Mesothelial cell of epicardium (in vitro differentiated cells): ENCODE measurements at regions not wholly inside any gene's neighbourhood (a gene's known extent, or its start where the extent isn't known, plus 50 kb on each side); places are given as distances from the start of the nearest gene placed in this dataset.

ENCODE experiments used
- DNase-seq, 2 experiments: peaks; one replicate each; pipeline ENCODE4 v3.0.0; 2021; ENCODE audit warnings: low spot score in 2 of 2; ENCODE audit not compliant: unreplicated experiment in 2 of 2
- H3K27ac Mint-ChIP-seq: 2 replicates; pipeline ENCODE4 v1.8.0; 2021; ENCODE audit warnings: mixed read lengths
- H3K27me3 Mint-ChIP-seq: 2 replicates; pipeline ENCODE4 v1.8.0; 2021; ENCODE audit warnings: low read depth, mixed read lengths
- H3K36me3 Mint-ChIP-seq: 2 replicates; pipeline ENCODE4 v1.8.0; 2021; ENCODE audit warnings: mixed read lengths
- H3K4me1 Mint-ChIP-seq: 2 replicates; pipeline ENCODE4 v1.8.0; 2021; ENCODE audit warnings: mixed read lengths
- H3K4me3 Mint-ChIP-seq: 2 replicates; pipeline ENCODE4 v1.8.0; 2021; ENCODE audit warnings: mild to moderate bottlenecking, moderate library complexity, mixed read lengths
- H3K9me3 Mint-ChIP-seq: 2 replicates; pipeline ENCODE4 v1.8.0; 2021; ENCODE audit warnings: mixed read lengths
- CTCF ChIP-seq: fragments of 200-600 bp; sonication (generic); IDR thresholded peaks from one replicate; pipeline ENCODE4 v1.5.0; 2021; ENCODE audit warnings: antibody characterized with exemption; ENCODE audit not compliant: unreplicated experiment

- no peak for DNase-seq
- H3K4me1 Mint-ChIP-seq = peaks cover 4% of the 10 kb centered on the region
- H3K4me3 Mint-ChIP-seq = no peak overlapping the region
- no peak overlapping the region for H3K27ac Mint-ChIP-seq
- H3K9me3 Mint-ChIP-seq = no peaks in the 10 kb centered on the region
- H3K36me3 Mint-ChIP-seq = no peaks in the 10 kb centered on the region
- no peak for TF ChIP-seq CTCF
- peaks cover 10% of the 10 kb centered on the region for H3K27me3 Mint-ChIP-seq
Measured at GRCh38 chr15:97162805-97163495, 797.6 kb upstream of the ARRDC4 start.

- no peaks in the 10 kb centered on the region for H3K36me3 Mint-ChIP-seq
- H3K9me3 Mint-ChIP-seq = no peaks in the 10 kb centered on the region
- H3K27ac Mint-ChIP-seq = no peak overlapping the region
- no peak overlapping the region for H3K4me3 Mint-ChIP-seq
- peaks cover 10% of the 10 kb centered on the region for H3K27me3 Mint-ChIP-seq
- TF ChIP-seq CTCF = no peak
- H3K4me1 Mint-ChIP-seq = peaks cover 19% of the 10 kb centered on the region
- no peak for DNase-seq
Measured at GRCh38 chr15:97165205-97165604, 795.3 kb upstream of the ARRDC4 start.

GRCh38 chr15:97168704-97169475 is 791.6 kb upstream of the ARRDC4 start:
- no peaks in the 10 kb centered on the region for H3K27me3 Mint-ChIP-seq
- H3K27ac Mint-ChIP-seq = no peak overlapping the region
- no peak overlapping the region for H3K4me3 Mint-ChIP-seq
- no peak for DNase-seq
- H3K36me3 Mint-ChIP-seq = no peaks in the 10 kb centered on the region
- peaks cover 24% of the 10 kb centered on the region for H3K4me1 Mint-ChIP-seq
- TF ChIP-seq CTCF = no peak
- H3K9me3 Mint-ChIP-seq = no peaks in the 10 kb centered on the region

- no peaks in the 10 kb centered on the region for H3K9me3 Mint-ChIP-seq
- no peak overlapping the region for H3K4me3 Mint-ChIP-seq
- DNase-seq = no peak
- H3K27me3 Mint-ChIP-seq = no peaks in the 10 kb centered on the region
- H3K36me3 Mint-ChIP-seq = no peaks in the 10 kb centered on the region
- no peak for TF ChIP-seq CTCF
- H3K4me1 Mint-ChIP-seq = peaks cover 31% of the 10 kb centered on the region
- no peak overlapping the region for H3K27ac Mint-ChIP-seq
Measured at GRCh38 chr15:97171556-97171955, 788.9 kb upstream of the ARRDC4 start.

GRCh38 chr15:97174886-97175540 is 785.5 kb upstream of the ARRDC4 start:
- H3K27ac Mint-ChIP-seq = no peak overlapping the region
- no peaks in the 10 kb centered on the region for H3K9me3 Mint-ChIP-seq
- peaks cover 39% of the 10 kb centered on the region for H3K4me1 Mint-ChIP-seq
- no peak for DNase-seq
- no peak for TF ChIP-seq CTCF
- H3K36me3 Mint-ChIP-seq = no peaks in the 10 kb centered on the region
- no peaks in the 10 kb centered on the region for H3K27me3 Mint-ChIP-seq
- H3K4me3 Mint-ChIP-seq = no peak overlapping the region
